Ovary (tissue), 3 donors: ENCODE measurements at regions not wholly inside any gene's neighbourhood (a gene's known extent, or its start where the extent isn't known, plus 50 kb on each side); places are given as distances from the start of the nearest gene placed in this dataset.

Experiments used
- CTCF ChIP-seq, 3 donors: fragments of 450-650 bp in 2 of 3; fragments of 200-600 bp in 1 of 3; IDR thresholded peaks; one replicate each; pipeline versions ENCODE4 v1.5.1 to v1.8.0; 2016 to 2022; ENCODE audit warnings: antibody characterized with exemption in 3 of 3, mild to moderate bottlenecking in 1 of 3
- POLR2A ChIP-seq: fragments of 450-650 bp; IDR thresholded peaks from one replicate; pipeline ENCODE4 v1.6.1; 2017; ENCODE audit warnings: antibody characterized with exemption, mild to moderate bottlenecking, moderate library complexity
- donor health status: DM: no; HTN: no; CAD: no.

GRCh38 chr20:19115581-19115980 lies 96.9 kb upstream of the SLC24A3 start:
- TF ChIP-seq CTCF (IDR thresholded peaks at IDR 0.05) (no peak), POLR2A (no peak)
